ENCODE measurements at regions not wholly inside any gene's neighbourhood (a gene's known extent, or its start where the extent isn't known, plus 50 kb on each side); places are given as distances from the start of the nearest gene placed in this dataset.

DNA sequence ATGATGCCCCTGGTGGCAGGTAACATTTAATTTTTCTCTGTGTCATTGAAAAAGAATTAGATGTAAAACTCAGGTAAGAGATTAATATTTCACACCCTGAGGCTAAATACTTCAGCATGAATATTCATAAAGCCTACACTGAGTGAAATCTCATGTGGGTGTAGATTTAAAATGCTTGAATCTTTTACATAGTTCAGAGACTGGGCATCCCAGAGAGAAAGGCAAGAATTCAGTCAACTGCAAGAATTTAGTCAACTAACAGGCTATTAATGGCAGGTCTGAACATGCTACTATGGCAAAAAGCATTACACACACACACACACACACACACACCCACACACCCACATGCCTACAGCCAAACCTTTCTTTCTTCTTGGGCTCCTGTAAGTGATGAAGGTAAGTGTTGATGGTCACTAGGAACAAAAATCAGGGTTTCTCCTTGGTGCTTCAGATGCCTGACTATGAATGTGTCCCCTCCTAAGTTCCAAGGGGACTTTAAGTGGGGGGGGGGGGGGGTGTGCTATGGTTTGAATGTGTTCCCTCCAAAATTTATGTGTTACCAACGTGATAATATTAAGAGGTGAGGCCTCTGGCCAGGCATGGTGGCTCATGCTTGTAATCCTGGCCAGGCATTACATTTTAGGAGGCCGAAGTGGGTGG, 63.7 kb upstream of the PSMD7 start:
- no peak for DNase-seq (ENCODE audit: low read depth in 2 of 3, low spot score in 2 of 3)

- DNase-seq (ENCODE audit: low read depth in 2 of 3, low spot score in 2 of 3), result no peak
Observed at GRCh38 chr16:74230126-74230525, 66.5 kb upstream of the PSMD7 start.

- DNase-seq (ENCODE audit: low read depth in 2 of 3, low spot score in 2 of 3), result peak in 2 of 3 donors; percentile 1 to 24
Observed at GRCh38 chr16:74226338-74226954, 70.2 kb upstream of the PSMD7 start.

DNA sequence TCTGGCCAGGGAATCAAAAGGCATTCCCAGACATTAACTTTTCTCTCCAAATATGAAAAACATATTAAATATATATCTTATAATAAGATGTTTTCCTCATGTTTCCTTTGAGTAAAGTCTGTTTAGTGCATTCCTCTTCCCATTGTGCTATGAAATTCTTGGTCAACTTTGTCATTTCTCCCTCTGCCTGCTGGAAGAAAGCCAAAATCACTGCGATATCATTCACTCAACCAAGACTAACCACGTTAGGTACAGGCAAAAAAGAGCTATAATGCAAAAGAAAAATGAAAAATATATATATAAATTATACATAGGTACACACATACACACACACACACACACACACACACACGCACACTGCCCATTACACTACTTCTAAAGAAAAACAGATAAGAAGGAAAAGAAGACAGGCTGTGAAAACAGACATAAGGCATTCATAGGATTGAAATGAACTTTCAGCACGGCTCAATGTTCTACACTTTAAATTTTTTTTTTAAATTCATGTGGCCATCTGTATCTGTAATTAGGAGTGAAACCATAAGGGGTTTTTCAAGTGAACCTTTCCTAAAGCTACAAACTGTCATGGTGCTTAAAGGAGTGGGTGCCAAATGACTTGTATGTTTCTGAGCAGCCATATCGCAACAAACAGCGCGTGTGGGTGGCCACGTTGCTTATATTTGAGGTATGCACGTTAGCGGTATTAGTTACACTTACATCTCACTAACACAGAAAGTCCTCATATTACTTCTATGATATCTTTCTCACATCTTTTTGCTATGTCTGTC, 71.6 kb upstream of the PSMD7 start:
- DNase-seq (ENCODE audit: low read depth in 2 of 3, low spot score in 2 of 3), result no peak

- DNase-seq (ENCODE audit: low read depth in 2 of 3, low spot score in 2 of 3), result no peak
Observed at GRCh38 chr16:74221828-74222227, 74.8 kb upstream of the PSMD7 start.

GRCh38 chr16:74219706-74220105, 76.9 kb upstream of the PSMD7 start:
- no peak for DNase-seq (ENCODE audit: low read depth in 2 of 3, low spot score in 2 of 3)

DNA sequence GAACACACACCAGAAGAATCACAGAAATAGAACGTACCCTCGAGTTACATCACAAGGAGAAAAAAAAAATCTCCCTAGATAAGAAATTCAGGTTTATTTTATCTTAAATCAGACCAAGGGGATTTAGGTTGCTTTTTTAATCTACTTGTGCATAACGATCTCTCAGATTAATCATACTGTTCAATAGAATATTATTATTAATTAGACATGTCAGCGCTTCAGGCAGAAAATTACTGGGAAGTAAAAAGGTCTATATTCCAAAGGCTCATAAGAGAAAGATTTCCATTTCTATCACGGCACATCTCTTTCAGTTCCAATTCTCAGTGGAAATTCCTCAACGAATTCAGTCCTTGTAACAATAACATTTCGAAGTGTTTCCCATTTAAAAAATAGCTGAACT, 77.7 kb upstream of the PSMD7 start:
- DNase-seq (ENCODE audit: low read depth in 2 of 3, low spot score in 2 of 3), result no peak

DNA sequence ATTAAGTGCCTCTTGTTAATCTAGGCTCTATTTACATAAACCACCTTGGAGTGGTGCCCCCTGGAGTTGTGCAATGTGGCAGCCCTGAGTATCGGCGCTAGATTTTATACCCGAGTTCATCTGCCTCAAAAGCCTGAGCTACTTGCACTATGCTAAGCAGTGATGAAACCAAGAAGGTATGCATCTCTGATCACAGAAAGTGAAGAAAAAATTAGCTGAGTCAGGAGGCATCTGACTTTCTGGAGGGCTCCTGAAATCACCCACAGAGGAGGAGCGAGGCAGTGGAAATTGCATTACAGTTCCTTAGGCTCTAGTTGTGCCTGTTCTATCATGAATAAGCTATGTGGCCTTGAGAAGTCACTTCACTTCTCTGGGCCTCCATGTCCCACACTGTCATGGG, 80.3 kb upstream of the PSMD7 start:
- no peak for DNase-seq (ENCODE audit: low read depth in 2 of 3, low spot score in 2 of 3)

DNA sequence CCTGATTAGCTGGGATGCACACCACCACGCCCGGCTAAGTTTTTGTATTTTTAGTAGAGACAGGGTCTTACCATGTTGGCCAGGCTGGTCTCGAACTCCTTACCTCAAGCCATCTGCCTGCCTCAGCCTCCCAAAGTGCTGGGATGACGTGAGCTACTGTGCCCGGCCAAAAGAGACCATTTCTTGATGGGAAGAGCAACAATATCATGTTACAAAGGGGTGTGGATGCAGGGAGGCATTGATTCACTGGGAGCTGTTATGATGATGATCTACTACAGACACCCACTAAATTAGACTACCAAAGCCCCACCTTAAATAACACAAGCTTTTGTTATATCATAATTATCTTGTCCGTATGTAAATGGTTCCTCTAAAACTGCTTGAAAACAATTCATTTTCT, 81.4 kb upstream of the PSMD7 start:
- DNase-seq (ENCODE audit: low read depth in 2 of 3, low spot score in 2 of 3), result no peak

DNA sequence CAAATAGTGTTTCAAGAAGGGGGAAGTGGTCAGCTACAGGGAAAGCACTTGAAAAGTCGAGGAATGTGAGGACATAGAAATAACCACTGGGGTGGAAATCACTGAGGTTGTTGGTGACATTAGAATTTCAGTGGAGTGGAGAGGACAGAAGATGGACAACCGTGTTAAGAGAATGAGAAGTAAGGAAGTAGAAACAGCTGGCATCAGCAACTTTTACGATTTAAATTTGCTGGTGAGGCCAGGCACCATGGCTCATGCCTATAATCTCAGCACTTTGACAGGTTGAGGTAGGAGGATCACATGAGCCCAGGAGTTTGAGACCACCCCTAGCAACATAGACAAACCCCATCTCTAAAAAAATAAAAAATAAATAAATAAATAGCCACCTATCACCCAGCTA, 83.2 kb upstream of the PSMD7 start:
- DNase-seq (ENCODE audit: low read depth in 2 of 3, low spot score in 2 of 3), result no peak

DNA sequence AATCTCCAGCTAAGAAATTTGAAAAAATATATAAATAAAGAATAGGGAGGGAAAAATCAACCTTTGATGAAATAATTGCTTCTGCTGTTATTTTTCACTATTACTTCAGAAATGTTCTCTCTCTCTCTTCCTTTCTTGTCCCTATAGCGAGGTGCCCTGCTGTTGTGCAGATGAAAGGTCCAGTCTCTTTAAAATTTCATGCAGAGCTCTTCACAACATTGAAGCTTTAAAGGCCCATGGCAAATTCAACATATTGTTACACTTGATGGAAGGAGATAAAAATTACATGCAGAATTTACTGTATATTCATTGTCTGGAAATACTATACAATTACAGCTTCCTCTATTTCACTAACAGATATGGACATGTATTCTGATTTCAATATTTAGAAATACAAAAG, 86.4 kb upstream of the PSMD7 start:
- DNase-seq (ENCODE audit: low read depth in 2 of 3, low spot score in 2 of 3), result no peak

DNA sequence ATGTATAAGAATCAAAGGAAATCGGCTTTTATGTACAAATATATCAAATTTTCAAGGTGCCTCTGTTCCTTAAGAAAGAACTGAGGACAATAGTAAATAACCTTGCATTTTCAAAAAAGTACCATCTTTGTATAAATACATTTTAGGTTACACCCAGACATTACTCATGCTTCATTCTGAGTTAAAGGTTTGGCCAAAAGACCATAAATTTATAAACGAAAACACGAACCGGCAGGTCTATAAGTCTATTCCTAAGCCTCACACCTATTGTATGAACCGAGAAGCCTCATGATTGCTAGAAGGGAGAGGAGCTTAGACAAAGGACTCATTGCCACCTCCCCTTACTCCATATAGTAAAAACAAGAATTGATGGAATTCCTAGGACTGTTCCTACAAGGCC, 94.6 kb upstream of the PSMD7 start:
- DNase-seq (ENCODE audit: low read depth in 2 of 3, low spot score in 2 of 3), result no peak

DNA sequence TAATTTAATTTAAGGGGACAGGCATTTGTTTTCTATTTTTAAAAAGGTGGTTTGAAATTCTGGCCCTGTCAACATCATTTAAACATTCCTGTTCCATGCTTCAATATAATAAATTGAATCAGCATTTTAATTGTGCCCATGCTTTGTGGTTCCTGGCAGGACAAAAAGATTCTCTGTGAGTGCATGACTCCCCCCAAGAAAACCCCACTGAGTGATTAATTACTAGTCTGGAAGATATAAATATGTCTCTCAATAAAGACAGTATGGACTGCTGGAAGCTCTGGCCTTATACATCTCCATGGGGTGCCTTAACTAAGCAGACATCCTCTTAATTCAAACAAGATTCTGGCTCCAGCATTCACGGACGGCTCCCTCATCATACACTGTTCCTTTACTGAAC, 95.0 kb upstream of the PSMD7 start:
- no peak for DNase-seq (ENCODE audit: low read depth in 2 of 3, low spot score in 2 of 3)

DNA sequence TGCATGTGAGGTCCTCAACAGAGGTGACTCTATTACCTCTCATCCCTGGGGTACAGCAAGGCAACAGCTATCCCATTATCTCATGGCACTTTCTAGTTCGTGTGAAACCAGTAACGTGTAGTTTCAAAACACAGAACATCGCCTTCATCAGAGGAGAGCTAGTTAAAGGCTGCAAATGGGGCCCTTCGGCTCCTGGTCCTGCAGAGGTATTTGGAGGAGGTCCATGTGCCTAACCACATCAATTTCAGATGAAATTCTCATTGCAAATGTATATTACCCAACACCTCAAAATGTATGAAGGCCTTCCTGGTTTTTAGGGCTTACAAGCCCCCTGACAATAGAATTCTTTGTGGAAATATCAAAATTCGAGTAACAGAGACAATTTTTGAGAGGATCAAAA, 95.7 kb upstream of the PSMD7 start:
- DNase-seq (ENCODE audit: low read depth in 2 of 3, low spot score in 2 of 3), result no peak

DNA sequence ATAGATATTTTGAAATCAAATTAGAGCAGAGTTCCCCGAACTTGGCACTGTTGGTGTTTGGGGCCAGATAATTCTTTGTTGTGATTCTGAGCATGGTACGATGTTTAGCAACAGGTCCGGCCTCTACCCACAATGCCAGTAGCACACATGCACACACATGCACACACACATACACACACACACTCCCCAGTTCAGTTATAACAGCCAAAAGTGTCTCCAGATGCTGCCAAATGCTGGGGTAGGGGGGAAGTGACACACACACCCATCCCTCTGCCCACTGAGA, 96.8 kb upstream of the PSMD7 start:
- no peak for DNase-seq (ENCODE audit: low read depth in 2 of 3, low spot score in 2 of 3)

DNA sequence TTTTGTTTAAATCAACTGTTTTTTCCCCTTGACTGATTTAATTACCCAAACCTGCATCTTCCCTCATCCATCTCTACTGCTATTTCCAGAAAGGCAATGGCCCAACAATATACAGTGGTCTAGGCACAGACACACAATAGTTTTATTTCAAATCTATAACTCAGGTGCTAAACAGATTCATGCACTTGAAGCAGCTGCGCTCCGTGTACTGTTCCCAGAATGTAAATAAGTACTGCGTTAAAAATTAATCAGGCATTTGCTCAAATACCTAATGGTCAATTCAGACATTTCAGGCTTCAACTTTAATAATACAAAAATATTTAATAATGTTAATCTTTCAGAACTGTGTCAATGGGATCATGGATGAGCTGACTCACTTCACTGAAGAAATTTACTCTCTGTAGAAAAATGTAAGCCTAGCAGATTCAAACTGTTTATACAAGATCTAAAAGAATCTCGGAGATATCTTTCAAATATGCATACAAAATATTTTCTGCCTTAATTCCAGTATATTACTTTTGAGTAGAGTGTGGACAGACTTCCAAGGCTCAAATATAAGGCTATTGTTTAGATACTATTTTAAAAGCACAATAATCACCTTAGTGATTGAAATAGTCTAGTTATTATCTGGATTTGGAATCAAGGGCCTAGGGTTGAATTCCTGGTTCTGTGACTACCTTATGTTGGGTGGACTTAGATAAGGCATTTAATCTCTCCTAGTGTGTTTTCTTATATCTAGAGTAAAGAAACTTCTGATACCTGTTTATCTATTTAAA, 97.4 kb upstream of the PSMD7 start:
- no peak for DNase-seq (ENCODE audit: low read depth in 2 of 3, low spot score in 2 of 3)

DNA sequence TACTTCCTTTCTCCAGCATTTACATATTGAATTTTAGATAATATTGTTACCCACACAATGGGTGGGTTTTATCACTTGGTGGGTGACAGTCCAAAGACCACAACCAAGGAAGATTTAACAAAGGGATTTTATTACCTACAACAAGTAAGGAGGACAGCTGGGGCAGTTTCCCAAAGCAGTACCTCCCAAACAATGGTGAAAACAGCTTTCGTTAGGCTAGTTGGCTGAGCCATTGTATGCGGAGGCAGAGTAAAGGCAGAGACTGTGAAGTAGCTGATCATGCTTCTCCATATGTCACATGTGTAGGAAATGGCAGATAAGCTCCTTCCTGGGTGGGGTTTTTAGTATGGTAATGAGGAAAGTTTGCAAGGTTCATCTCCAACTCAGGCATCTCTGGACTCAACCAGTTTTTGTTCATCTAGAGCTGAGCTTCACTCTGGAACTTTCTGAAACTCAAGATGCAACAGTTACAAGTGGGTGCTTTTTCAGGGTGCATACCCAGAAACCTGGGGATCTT, 104.3 kb upstream of the PSMD7 start:
- DNase-seq (ENCODE audit: low read depth in 2 of 3, low spot score in 2 of 3), result no peak

- no peak for DNase-seq (ENCODE audit: low read depth in 2 of 3, low spot score in 2 of 3)
Observed at GRCh38 chr16:74190292-74190691, 106.3 kb upstream of the PSMD7 start.

- DNase-seq (ENCODE audit: low read depth in 2 of 3, low spot score in 2 of 3), result no peak
Observed at GRCh38 chr16:74188856-74189255, 107.8 kb upstream of the PSMD7 start.

- DNase-seq (ENCODE audit: low read depth in 2 of 3, low spot score in 2 of 3), result no peak
Observed at GRCh38 chr16:74186561-74186971, 110.0 kb upstream of the PSMD7 start.

DNA sequence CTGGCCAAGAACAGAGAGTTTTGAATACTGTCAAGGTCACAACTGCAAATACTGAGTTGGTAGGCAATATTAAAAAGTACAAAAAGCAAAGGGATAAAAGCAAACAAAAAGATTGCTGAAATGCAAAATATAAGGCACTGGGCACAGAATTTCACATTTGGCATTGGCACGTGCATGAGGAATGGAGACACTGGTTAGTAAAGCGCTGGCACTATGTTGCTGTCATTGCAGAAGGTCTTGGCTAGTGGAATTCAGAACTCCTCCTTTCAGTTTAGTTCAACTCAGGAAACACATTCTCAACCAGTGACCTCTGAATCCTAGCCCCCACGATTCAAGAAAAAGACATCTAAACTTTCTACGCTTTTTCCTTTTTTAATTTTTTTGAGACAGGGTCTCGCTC, 111.8 kb upstream of the PSMD7 start:
- DNase-seq (ENCODE audit: low read depth in 2 of 3, low spot score in 2 of 3), result no peak
